ENCODE measurements at regions not wholly inside any gene's neighbourhood (a gene's known extent, or its start where the extent isn't known, plus 50 kb on each side); places are given as distances from the start of the nearest gene placed in this dataset.
A peak's percentile ranks its signal among the peaks of the same experiment; 100 is the strongest.

GRCh38 chr15:81530271-81530691 is 156.3 kb upstream of the TMC3 start:
- no peak for DNase-seq
- no peak for ATAC-seq
- intact Hi-C loops (cut with DNase I): no loop called here

DNA sequence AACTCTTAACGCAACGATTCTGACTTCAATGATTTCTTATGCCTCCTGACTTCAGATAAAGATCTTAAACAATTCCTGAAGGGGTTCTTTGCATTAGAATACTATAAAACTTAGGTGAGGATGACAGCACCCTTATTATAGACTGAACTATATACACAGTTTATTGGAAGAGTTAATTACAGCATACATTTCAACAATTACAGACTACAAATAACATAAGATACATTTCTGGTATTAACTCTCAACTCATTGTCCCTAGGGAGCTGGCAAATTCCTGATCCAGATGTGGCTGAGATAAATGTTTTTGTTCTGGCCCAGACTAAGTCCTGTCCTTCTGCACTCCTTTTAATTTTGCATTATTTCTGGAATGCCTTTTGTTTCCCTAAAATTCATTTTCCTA is 155.5 kb upstream of the TMC3 start:
- ATAC-seq (no peak), DNase-seq (no peak)
- intact Hi-C loops (cut with DNase I): no loop called here

- intact Hi-C loops (cut with DNase I): no loop called here
- DNase-seq (no peak), ATAC-seq (no peak)
Measured at GRCh38 chr15:81526029-81526428, 152.0 kb upstream of the TMC3 start.

GRCh38 chr15:81524496-81524895 is 150.5 kb upstream of the TMC3 start:
- intact Hi-C loops (cut with DNase I): no loop called here
- DNase-seq: no peak

DNA sequence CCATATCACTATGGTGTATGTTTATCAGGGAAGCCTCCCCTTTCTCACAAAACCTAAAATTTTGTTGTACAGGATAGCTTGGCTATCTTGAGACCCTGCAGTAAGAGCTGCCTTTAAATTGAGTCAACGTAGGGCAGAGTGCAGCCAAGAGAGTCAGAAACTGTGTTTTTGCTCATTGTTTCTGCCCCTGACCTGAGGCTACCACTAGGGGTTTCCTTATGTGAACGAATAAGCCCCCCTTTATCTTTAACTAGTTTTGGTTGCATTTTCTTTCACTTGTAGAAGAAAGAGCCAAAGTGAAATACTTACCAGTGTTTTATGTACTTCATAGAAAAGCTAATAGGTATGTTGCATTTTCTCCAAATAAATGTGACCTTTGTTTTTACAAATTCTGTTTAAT is 149.9 kb upstream of the TMC3 start:
- ATAC-seq: no peak
- no peak for DNase-seq
- intact Hi-C loops (cut with DNase I): no loop called here

More at GRCh38 chr15:81524496-81524895, 150.5 kb upstream of the TMC3 start:
- ATAC-seq: no peak

DNA sequence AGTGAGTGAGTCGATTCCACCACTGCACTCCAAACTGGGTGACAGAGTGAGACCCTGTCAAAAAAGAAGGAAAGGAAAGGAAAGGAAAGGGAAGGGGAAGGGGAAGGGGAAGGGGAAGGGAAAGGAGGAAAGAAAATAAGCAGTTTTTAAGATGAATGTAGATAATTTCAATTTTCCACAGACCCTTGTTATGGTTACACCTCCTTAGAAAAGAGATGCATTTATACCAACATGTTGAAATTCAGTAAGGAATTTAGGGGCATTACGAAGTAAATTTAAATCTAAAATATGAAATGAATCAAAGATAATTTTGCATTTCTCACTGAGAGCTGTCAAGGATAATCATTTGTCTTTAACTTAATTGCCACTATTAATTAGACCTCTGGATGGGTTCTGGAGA is 146.5 kb upstream of the TMC3 start:
- DNase-seq (no peak), ATAC-seq (no peak)
- intact Hi-C loops (cut with DNase I): no loop called here

DNA sequence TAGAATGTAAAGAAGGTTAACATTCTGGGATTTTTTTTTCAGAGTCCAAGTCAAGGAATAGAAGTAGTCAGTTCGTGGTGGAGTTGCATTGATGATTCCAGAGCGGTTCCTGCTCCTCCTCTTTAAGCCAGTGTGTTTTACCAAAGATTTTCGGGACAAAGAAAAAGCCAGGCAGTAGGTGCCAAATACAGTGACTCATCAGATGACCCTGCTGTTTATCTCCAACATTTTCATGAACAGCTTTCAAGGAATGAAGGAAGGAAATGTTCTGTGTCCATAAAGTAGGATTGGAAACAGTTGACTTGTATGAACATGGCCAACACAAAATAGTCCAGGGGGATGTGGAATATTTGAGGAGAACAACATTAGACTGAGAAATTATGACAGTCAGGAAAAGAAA is 142.4 kb upstream of the TMC3 start:
- DNase-seq (no peak), ATAC-seq (peak in 1 of 2 donors; percentile 43)
- intact Hi-C loops (cut with DNase I): no loop called here

DNA sequence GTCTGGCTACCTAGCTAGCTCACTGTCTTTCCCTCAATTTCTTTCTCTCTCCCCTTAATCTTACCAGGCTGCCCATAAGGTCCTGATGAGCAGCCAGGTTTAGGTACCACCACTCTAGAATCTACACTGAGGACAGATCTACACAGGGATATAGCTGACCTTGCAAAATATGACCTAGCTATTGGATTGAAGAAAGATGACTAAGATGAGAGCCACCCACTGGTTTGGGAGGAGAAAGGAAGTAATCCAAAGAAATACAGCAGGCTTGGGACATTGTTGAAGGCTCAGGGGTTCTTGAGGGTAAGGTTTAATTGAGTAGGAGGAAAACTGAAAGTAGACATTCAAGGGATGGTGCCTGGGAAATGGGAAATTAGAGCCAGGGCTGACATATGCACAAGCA is 142.0 kb upstream of the TMC3 start:
- intact Hi-C loops (cut with DNase I): no loop called here
- ATAC-seq: peak in 1 of 2 donors; percentile 29

DNA sequence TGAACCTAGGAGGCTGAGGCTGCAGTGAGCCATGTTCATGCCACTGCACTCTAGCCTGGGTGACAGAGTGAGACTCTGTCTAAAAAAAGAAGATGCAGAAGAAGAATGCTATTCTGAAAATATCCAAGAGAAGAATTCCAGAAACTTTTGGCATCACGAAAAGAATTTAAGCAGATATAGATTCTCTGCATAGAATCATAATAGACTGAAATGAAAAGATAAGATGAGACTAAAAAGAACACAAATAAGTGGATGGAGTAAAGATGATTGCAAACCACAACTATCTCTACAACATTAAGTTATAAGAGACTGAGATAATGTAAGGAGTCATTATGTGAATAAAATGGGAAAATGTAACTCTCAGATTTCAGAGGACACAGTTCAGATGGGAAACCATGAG is 140.7 kb upstream of the TMC3 start:
- intact Hi-C loops (cut with DNase I): no loop called here
- DNase-seq: no peak
- no peak for ATAC-seq

More for the DNA sequence above, 142.0 kb upstream of the TMC3 start:
- no peak for DNase-seq

DNA sequence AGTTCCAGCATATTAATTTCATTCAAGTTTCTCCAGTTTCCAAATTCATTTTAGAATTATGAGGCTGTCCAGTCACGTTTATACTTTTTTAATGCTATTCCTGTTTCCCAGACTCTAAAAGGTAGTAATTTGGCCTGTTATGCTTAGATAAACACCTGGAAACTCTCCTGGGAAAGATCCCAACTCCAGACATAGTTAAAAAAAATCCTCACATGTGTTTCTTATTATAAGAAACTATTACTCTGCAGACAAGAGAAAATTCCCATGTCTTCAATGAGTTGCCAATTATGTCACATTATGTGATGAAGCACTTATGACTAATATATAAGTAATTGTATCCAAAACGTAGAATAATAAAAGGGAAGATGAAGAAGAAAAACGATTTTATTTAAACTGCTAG is 137.1 kb upstream of the TMC3 start:
- intact Hi-C loops (cut with DNase I): no loop called here
- no peak for ATAC-seq
- DNase-seq: no peak

- intact Hi-C loops (cut with DNase I): no loop called here
- DNase-seq: no peak
- ATAC-seq: no peak
Measured at GRCh38 chr15:81507831-81508230, 133.8 kb upstream of the TMC3 start.

- DNase-seq (no peak), ATAC-seq (no peak)
- intact Hi-C loops (cut with DNase I): no loop called here
Measured at GRCh38 chr15:81506936-81507335, 132.9 kb upstream of the TMC3 start.

DNA sequence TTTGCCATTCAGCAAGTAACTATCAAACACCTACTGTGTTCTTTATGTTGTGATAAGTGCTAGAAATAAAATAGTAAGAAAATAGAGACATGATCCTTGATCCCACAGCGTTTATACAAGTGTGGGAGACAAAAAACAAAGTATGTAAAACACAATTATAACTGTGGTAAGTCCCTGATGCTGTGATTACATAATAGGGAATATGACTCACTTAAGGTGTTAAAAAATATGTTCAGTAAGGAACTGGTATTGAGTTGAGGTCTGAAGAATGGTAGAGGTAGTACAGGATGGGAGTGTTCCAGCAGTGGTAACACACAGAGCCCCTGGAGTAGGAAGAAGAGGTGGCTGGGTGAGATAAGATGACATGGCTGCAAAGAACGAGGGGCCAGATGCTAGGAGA is 132.1 kb upstream of the TMC3 start:
- intact Hi-C loops (cut with DNase I): no loop called here
- DNase-seq (no peak), ATAC-seq (no peak)

- intact Hi-C loops (cut with DNase I): no loop called here
- ATAC-seq (no peak), DNase-seq (no peak)
Measured at GRCh38 chr15:81504170-81504905, 130.3 kb upstream of the TMC3 start.

DNA sequence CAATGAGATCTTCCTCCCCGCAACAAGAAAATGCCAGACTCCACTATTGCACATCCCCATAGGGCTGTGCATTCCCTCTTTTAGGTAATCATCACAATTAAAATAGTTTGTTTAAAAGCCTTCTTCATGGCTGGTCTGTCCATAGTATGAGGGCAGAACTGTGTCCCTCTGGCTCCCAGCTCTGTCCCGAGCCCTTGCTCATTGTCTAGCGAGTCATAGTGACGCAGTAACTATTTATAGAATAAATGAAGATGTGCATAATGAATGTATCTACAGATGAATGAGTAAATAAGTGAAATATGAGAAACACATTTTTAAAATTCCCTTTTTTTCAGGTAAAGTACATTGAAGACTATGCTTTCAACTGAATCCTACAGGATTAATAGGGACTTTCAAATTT is 128.4 kb upstream of the TMC3 start:
- ATAC-seq: no peak
- intact Hi-C loops (cut with DNase I): no loop called here
- DNase-seq: no peak

- intact Hi-C loops (cut with DNase I): no loop called here
- ATAC-seq (no peak), DNase-seq (no peak)
Measured at GRCh38 chr15:81500081-81500480, 126.1 kb upstream of the TMC3 start.

- ATAC-seq: no peak
- intact Hi-C loops (cut with DNase I): no loop called here
- no peak for DNase-seq
Measured at GRCh38 chr15:81498294-81498693, 124.3 kb upstream of the TMC3 start.

- intact Hi-C loops (cut with DNase I): no loop called here
- ATAC-seq (no peak), DNase-seq (no peak)
Measured at GRCh38 chr15:81497238-81497637, 123.2 kb upstream of the TMC3 start.

DNA sequence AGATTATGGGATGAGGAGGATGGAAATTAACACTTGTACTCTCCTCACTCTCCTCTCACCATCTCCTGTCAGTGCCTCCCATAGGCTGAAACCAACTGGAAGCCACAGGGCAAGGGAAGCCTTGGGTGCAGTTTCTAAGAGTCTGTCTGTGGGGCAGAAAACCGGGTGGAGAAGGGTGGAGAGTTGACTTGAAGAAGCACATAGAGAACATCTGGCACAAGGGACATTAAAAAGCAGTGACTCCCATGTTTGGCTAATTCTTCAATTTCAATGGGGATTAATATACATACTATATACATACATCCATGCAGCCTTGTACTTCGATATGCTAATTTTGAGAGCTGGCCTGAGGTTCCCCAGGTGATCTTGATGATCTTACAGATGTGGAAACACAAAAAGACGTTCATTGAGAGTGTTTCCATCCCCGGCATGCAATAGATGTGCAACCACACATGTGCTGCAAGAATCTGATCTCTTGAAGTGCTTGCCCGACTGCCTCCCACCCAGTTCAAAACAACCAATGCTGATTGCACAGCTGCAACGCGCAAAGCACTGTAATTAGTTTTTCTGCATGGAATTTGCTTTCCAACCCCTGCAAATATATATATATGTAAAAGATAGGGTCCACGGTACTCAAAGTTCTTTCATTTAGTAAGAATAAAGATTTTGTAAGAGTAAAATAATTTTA is 121.9 kb upstream of the TMC3 start:
- ATAC-seq: no peak
- intact Hi-C loops (cut with DNase I): no loop called here
- DNase-seq: no peak

DNA sequence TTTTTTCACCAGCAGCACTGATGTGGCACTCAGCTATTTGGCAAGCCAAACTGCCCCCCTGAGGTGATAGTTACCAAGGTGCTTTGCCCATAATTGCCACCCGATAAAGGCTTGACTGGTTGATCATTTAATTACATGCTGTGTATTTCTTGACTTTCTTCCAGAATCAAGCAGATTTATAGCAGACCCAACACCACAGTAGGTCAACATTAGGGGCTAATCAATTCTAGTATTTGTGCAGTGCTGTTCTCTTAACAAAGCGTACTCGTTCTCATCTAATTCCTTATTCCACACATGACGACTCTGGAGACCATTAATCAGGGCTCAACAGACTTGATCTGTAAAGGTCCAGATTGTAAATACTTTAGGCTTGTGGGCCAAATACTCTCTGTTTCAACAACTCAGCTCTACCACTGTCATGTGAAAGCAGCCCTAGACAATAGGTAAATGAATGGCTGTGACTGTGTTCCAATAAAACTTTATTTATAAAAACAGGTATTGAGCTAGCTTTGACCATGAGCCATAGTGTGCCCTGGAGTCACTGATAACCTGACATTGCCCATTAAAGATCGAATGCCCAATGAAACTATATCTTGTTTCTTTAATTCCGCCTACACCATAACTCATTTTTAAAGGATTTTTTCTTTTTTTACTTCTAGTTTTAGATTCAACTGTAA is 119.1 kb upstream of the TMC3 start:
- DNase-seq: no peak
- intact Hi-C loops (cut with DNase I): no loop called here

More for the DNA sequence above, 119.1 kb upstream of the TMC3 start:
- ATAC-seq: no peak

Measured in left cardiac atrium (tissue), 4 donors.